ENCODE measurements at regions not wholly inside any gene's neighbourhood (a gene's known extent, or its start where the extent isn't known, plus 50 kb on each side); places are given as distances from the start of the nearest gene placed in this dataset.
"Not testable (repeated sequence)": the region's sequence is repeated elsewhere in the genome, so short reads cannot be mapped to it uniquely, and the experiment has no call there.

DNA sequence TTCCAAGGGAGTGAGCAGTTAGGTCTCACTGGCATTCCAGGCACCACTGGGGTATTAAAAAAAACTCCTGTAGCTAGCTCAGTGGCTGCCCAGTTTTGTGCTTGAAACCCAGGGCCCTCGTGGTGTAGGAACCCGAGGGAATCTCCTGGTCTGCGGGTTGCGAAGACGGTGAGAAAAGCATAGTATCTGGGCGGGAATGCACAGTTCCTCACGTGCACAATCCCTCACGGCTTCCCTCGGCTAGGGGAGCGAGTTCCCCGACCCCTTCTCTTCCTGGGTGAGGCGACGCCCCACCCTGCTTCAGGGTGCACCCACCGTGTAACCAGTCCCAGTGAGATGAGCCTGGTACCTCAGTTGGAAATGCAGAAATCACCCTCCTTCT is 50.5 kb upstream of the PGBD5 start:
- DNase-seq (ENCODE audit: low spot score): no peak

DNA sequence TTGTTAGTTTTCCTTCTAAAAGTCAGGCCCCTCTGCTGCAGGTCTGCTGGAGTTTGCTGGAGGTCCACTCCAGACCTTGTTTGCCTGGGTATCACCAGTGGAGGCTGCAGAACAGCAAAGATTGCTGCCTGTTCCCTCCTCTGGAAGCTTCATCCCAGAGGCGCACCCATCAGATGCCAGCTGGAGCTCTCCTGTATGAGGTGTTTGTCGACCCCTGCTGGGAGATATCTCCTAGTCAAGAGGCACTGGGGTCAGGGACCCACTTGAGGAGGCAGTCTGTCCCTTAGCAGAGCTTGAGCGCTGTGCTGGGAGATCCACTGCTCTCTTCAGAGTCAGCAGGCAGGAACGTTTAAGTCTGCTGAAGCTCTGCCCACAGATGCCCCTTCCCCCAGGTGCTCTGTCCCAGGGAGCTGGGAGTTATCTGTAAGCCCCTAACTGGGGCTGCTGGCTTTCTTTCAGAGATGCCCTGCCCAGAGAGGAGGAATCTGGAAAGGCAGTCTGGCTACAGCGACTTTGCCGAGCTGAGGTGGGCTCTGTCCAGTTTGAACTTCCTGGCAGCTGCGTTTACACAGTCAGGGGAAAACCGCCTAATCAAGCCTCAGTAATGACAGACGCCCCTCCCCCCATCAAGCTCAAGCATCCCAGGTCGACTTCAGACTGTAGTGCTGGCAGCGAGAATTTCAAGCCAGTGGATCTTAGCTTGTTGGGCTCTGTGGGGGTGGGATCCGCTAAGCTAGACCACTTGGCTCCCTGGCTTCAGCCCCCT is 49.9 kb upstream of the PGBD5 start:
- DNase-seq (ENCODE audit: low spot score): not testable (repeated sequence)

Data from hematopoietic multipotent progenitor cell treated with erythropoietin and hydrocortisone succinate and interleukin-3 and kit ligand, for 15 days (in vitro differentiated cells).